SK-N-SH (cell line): ENCODE measurements at regions not wholly inside any gene's neighbourhood (a gene's known extent, or its start where the extent isn't known, plus 50 kb on each side); places are given as distances from the start of the nearest gene placed in this dataset.

ENCODE experiments used
- CTCF ChIA-PET: fragments of 300-600, 350-600 bp; formaldehyde crosslinking; extraction: SDS; loops from one replicate; lab custom pipeline; 2021; lab: Yijun Ruan, JAX
- POLR2A ChIA-PET: fragments of 350-600 bp; sonication (Branson Sonifier 250); formaldehyde crosslinking; extraction: SDS; loops from one replicate; lab custom pipeline; 2020; ENCODE audit warnings: antibody characterized with exemption, inconsistent platforms; lab: Yijun Ruan, JAX
- DNase-seq: peaks from one replicate; pipeline ENCODE4 v3.0.0; 2012
- H2AFZ ChIP-seq: fragments of 200-600 bp; sonication (generic); 2 replicates; pipeline ENCODE4 v1.8.1; 2016; ENCODE audit warnings: antibody characterized with exemption, mild to moderate bottlenecking, low read depth
- H3F3A ChIP-seq: fragments of 200-600 bp; sonication (generic); replicated peaks from 2 replicates; pipeline ENCODE3; 2016; ENCODE audit warnings: antibody characterized with exemption, mild to moderate bottlenecking; ENCODE audit not compliant: insufficient read depth
- H3K27ac ChIP-seq, 2 experiments: fragments of 200-500 bp in 1 of 2; fragments of 200-600 bp in 1 of 2; sonication (Bioruptor generic) in 1 of 2; sonication (generic), shearing (Covaris generic) in 1 of 2; 2 replicates each; pipeline versions ENCODE4 v1.5.1 to v1.6.1; 2014 to 2016; ENCODE audit warnings: low read depth in 2 of 2, inconsistent platforms in 1 of 2, low read length in 1 of 2, mild to moderate bottlenecking in 1 of 2, mixed read lengths in 1 of 2
- H3K27me3 ChIP-seq: fragments of 200-600 bp; sonication (generic), shearing (Covaris generic); 2 replicates; pipeline ENCODE4 v1.6.1; 2016; ENCODE audit warnings: mixed run types; ENCODE audit not compliant: insufficient read depth
- H3K36me3 ChIP-seq, 2 experiments: fragments of 200-500 bp in 1 of 2; fragments of 200-600 bp in 1 of 2; sonication (Bioruptor generic) in 1 of 2; sonication (generic) in 1 of 2; replicated peaks in 1 of 2; 2 replicates each; pipeline versions ENCODE3 to v1.5.1; 2014 to 2016; ENCODE audit warnings: low read length in 1 of 2, mild to moderate bottlenecking in 1 of 2; ENCODE audit not compliant: insufficient read depth in 2 of 2, control insufficient read depth in 1 of 2
- H3K4me1 ChIP-seq, 2 experiments: fragments of 200-500 bp in 1 of 2; fragments of 200-600 bp in 1 of 2; sonication (Bioruptor generic) in 1 of 2; sonication (generic), shearing (Covaris generic) in 1 of 2; 2 replicates each; pipeline versions ENCODE4 v1.5.1 to v1.6.1; 2014 to 2016; ENCODE audit warnings: low read depth in 1 of 2, low read length in 1 of 2, mixed run types in 1 of 2; ENCODE audit not compliant: insufficient read depth in 2 of 2, control insufficient read depth in 1 of 2
- H3K4me2 ChIP-seq: fragments of 200-600 bp; sonication (generic), shearing (Covaris generic); 2 replicates; pipeline ENCODE4 v1.6.1; 2017; ENCODE audit warnings: mixed run types
- H3K4me3 ChIP-seq, 2 experiments: fragments of 200-500 bp in 1 of 2; fragments of 200-600 bp in 1 of 2; sonication (Bioruptor generic) in 1 of 2; sonication (generic), shearing (Covaris generic) in 1 of 2; 2 replicates each; pipeline versions ENCODE4 v1.5.1 to v1.8.1; 2014 to 2016; ENCODE audit warnings: low read depth in 2 of 2, inconsistent platforms in 1 of 2, low read length in 1 of 2, mild to moderate bottlenecking in 1 of 2, mixed read lengths in 1 of 2, moderate library complexity in 1 of 2
- H3K79me2 ChIP-seq: fragments of 200-600 bp; sonication (generic); 2 replicates; pipeline ENCODE4 v1.8.1; 2017; ENCODE audit warnings: mild to moderate bottlenecking; ENCODE audit not compliant: insufficient read depth
- H3K9ac ChIP-seq: fragments of 200-600 bp; sonication (generic); 2 replicates; pipeline ENCODE4 v1.6.1; 2017; ENCODE audit warnings: mixed run types
- H3K9me2 ChIP-seq: fragments of 200-600 bp; sonication (generic); 2 replicates; pipeline ENCODE4 v1.6.1; 2017; ENCODE audit warnings: mixed run types
- H3K9me3 ChIP-seq: fragments of 200-600 bp; sonication (generic); 2 replicates; pipeline ENCODE4 v1.6.1; 2017; ENCODE audit warnings: mixed run types, mild to moderate bottlenecking, moderate library complexity
- H4K20me1 ChIP-seq: fragments of 200-600 bp; sonication (generic); 2 replicates; pipeline ENCODE4 v1.6.1; 2017; ENCODE audit warnings: mild to moderate bottlenecking, mixed run types; ENCODE audit not compliant: insufficient read depth
- CHD2 ChIP-seq: fragments of 150-350 bp; IDR thresholded peaks from 2 replicates; pipeline ENCODE4 v1.6.1; 2018; ENCODE audit warnings: low read length; ENCODE audit not compliant: partially characterized antibody
- EP300 ChIP-seq, 2 experiments: IDR thresholded peaks; 2 replicates each; pipeline versions ENCODE4 v1.4.0 to v1.6.1; 2012; ENCODE audit warnings: borderline replicate concordance in 1 of 2, low read depth in 1 of 2, low read length in 1 of 2
- EZH2phosphoT487 ChIP-seq: fragments of 200-600 bp; sonication (generic); IDR thresholded peaks from 2 replicates; pipeline ENCODE4 v1.6.1; 2017; ENCODE audit warnings: low read depth, mixed run types, mild to moderate bottlenecking, antibody characterized with exemption, moderate library complexity, borderline replicate concordance
- FOXJ3 ChIP-seq: sonication (generic); formaldehyde crosslinking; IDR thresholded peaks from 2 replicates; pipeline ENCODE4 v1.5.1; 2020; ENCODE audit warnings: mild to moderate bottlenecking, missing genetic modification reagents
- FOXM1 ChIP-seq: IDR thresholded peaks from 2 replicates; pipeline ENCODE4 v1.4.0; 2012; ENCODE audit warnings: low read depth, mild to moderate bottlenecking
- GATA2 ChIP-seq: sonication (generic); formaldehyde crosslinking; IDR thresholded peaks from 2 replicates; pipeline ENCODE4 v1.5.0; 2020; ENCODE audit warnings: mild to moderate bottlenecking, missing genetic modification reagents
- IRF3 ChIP-seq: fragments of 150-350 bp; IDR thresholded peaks from 2 replicates; pipeline ENCODE4 v1.6.1; 2016; ENCODE audit warnings: mild to moderate bottlenecking, low read depth, low read length
- MEF2A ChIP-seq: IDR thresholded peaks from 2 replicates; pipeline ENCODE4 v1.4.0; 2012; ENCODE audit warnings: low read depth, borderline replicate concordance
- NFIC ChIP-seq: IDR thresholded peaks from 2 replicates; pipeline ENCODE4 v1.4.0; 2012; ENCODE audit warnings: borderline replicate concordance
- NRF1 ChIP-seq: IDR thresholded peaks from 2 replicates; pipeline ENCODE4 v1.6.1; 2012; ENCODE audit warnings: low read depth, mild to moderate bottlenecking, low read length
- POLR2AphosphoS5 ChIP-seq: IDR thresholded peaks from 2 replicates; pipeline ENCODE4 v1.6.1; 2012; ENCODE audit warnings: low read depth, low read length
- RCOR1 ChIP-seq: fragments of 150-350 bp; IDR thresholded peaks from 2 replicates; pipeline ENCODE4 v1.6.1; 2017; ENCODE audit warnings: antibody characterized with exemption, low read length
- RFX5 ChIP-seq: IDR thresholded peaks from 2 replicates; pipeline ENCODE4 v1.6.1; 2012; ENCODE audit warnings: mild to moderate bottlenecking, improper control_type of control experiment, low read length
- RXRA ChIP-seq: IDR thresholded peaks from 2 replicates; pipeline ENCODE4 v1.4.0; 2012; ENCODE audit warnings: low read depth, mild to moderate bottlenecking, borderline replicate concordance
- SMC3 ChIP-seq: IDR thresholded peaks from 2 replicates; pipeline ENCODE4 v1.6.1; 2012; ENCODE audit warnings: low read depth, low read length, improper control_type of control experiment
- TAF1 ChIP-seq: IDR thresholded peaks from 2 replicates; pipeline ENCODE4 v1.6.1; 2012; ENCODE audit warnings: low read depth, mild to moderate bottlenecking, low read length, moderate library complexity, borderline replicate concordance
- TCF12 ChIP-seq: IDR thresholded peaks from 2 replicates; pipeline ENCODE4 v1.4.0; 2012
- TEAD4 ChIP-seq: IDR thresholded peaks from 2 replicates; pipeline ENCODE4 v1.4.0; 2012; ENCODE audit warnings: mild to moderate bottlenecking, borderline replicate concordance; ENCODE audit not compliant: insufficient read depth
- USF1 ChIP-seq: IDR thresholded peaks from 2 replicates; pipeline ENCODE4 v1.4.0; 2012; ENCODE audit warnings: low read depth, borderline replicate concordance
- USF2 ChIP-seq: fragments of 150-350 bp; IDR thresholded peaks from 2 replicates; pipeline ENCODE4 v1.6.1; 2017; ENCODE audit warnings: antibody characterized with exemption, low read length, low read depth, borderline replicate concordance
- YY1 ChIP-seq: IDR thresholded peaks from 2 replicates; pipeline ENCODE4 v1.4.0; 2012; ENCODE audit warnings: low read depth, mild to moderate bottlenecking
- WGBS: methylation state at CpG from one replicate; pipeline ENCODE4 v1.1.6; 2017; ENCODE audit warnings: low lambda C conversion rate; 5-methylcytosine and 5-hydroxymethylcytosine counted together

GRCh38 chr1:101632548-101633272 lies 364.0 kb downstream of the OLFM3 start:
- Histone ChIP-seq H3K4me3 (no peak overlapping the region), H3K9me2 (no peaks in the 10 kb centered on the region), H4K20me1 (no peaks in the 10 kb centered on the region), H3K36me3 (no peaks in the 10 kb centered on the region), H3K4me2 (no peak overlapping the region), H3K9me3 (no peaks in the 10 kb centered on the region), H3F3A (no peaks in the 10 kb centered on the region), H2AFZ (no peak overlapping the region), H3K27me3 (no peaks in the 10 kb centered on the region), H3K79me2 (no peaks in the 10 kb centered on the region), H3K4me1 (no peaks in the 10 kb centered on the region), H3K9ac (no peak overlapping the region), H3K27ac (no peak overlapping the region)
- WGBS: 56% methylated on average over 5 of the region's 5 CpGs
- ChIA-PET POLR2A (no interaction called here), CTCF (interaction anchor here (1.0 kb wide), 1 partner anchor 113 kb away, joined by 3 read pairs; no protein-coding TSS in a partner anchor)
- no peak for DNase-seq
- no peak for TF ChIP-seq USF1
- no peak for TF ChIP-seq TCF12
- no peak for TF ChIP-seq USF2
- TF ChIP-seq NFIC: no peak
- TF ChIP-seq RXRA: no peak
- TF ChIP-seq TEAD4: no peak
- TF ChIP-seq EZH2phosphoT487: no peak
- TF ChIP-seq SMC3: no peak

GRCh38 chr1:101645810-101646209 lies 350.9 kb downstream of the OLFM3 start:
- no peaks in the 10 kb centered on the region for H3F3A ChIP-seq
- H3K36me3 ChIP-seq: no peaks in the 10 kb centered on the region
- no peaks in the 10 kb centered on the region for H4K20me1 ChIP-seq
- no peak for TF ChIP-seq EP300 (IDR thresholded peaks at IDR 0.05; ENCODE audit: borderline replicate concordance in 1 of 2, low read depth in 1 of 2, low read length in 1 of 2)
- TF ChIP-seq NRF1: no peak
- TF ChIP-seq USF1: no peak
- TF ChIP-seq TEAD4: no peak
- TF ChIP-seq RFX5: no peak
- no peak for TF ChIP-seq MEF2A
- no peak for TF ChIP-seq FOXM1
- no peak for TF ChIP-seq IRF3
- no peak for TF ChIP-seq NFIC
- no peak for TF ChIP-seq GATA2 (CRISPR knock-in tag)
- TF ChIP-seq SMC3: no peak
- no peak for TF ChIP-seq POLR2AphosphoS5
- no peak for TF ChIP-seq USF2
- TF ChIP-seq TAF1: no peak
- TF ChIP-seq CHD2: no peak
- no peak for TF ChIP-seq FOXJ3 (CRISPR knock-in tag)
- no peak for TF ChIP-seq RCOR1
- no peak for TF ChIP-seq YY1
- H3K27me3 ChIP-seq: no peaks in the 10 kb centered on the region
- no peaks in the 10 kb centered on the region for H3K79me2 ChIP-seq
- no peaks in the 10 kb centered on the region for H3K9me2 ChIP-seq
- no peaks in the 10 kb centered on the region for H3K9me3 ChIP-seq
- H3K4me3 ChIP-seq: no peak overlapping the region
- no peak for DNase-seq
- H3K9ac ChIP-seq: no peak overlapping the region
- CTCF ChIA-PET: no interaction called here
- POLR2A ChIA-PET: no interaction called here
- no peak overlapping the region for H3K4me2 ChIP-seq
- 13% methylated on average over 2 of the region's 2 CpGs for WGBS
- no peak overlapping the region for H3K27ac ChIP-seq
- no peaks in the 10 kb centered on the region; a peak in 1 of 4 replicates for H3K4me1 ChIP-seq
- H2AFZ ChIP-seq: no peak overlapping the region
